ENCODE measurements at regions not wholly inside any gene's neighbourhood (a gene's known extent, or its start where the extent isn't known, plus 50 kb on each side); places are given as distances from the start of the nearest gene placed in this dataset.

DNA sequence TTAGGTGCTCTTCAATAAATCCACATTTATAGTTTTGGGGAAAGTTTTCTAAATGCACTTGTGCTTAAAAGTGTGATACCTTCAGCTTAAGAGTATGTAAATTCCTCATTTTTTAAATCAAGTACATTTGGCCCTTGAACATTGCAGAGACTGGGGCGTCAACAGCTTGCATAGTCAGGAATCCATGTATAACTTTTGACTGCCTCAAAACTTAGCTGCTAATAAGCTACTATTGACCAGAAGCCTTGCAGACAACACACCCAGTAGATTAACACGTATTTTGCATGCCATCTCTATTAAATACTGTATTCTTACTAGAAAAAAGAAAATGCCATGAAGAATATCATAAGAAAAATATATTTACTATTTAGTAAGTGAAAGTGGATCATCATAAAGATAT is 1211.8 kb upstream of the ALCAM start:
- H3K27me3 Mint-ChIP-seq (ENCODE audit: low read depth): no peaks in the 10 kb centered on the region
- H3K36me3 Mint-ChIP-seq (ENCODE audit: low read depth): no peaks in the 10 kb centered on the region
- no peak overlapping the region for H3K27ac Mint-ChIP-seq
- no peak overlapping the region for H3K4me3 Mint-ChIP-seq
- H3K4me1 Mint-ChIP-seq: no peaks in the 10 kb centered on the region
- TF ChIP-seq, protein P1, sequence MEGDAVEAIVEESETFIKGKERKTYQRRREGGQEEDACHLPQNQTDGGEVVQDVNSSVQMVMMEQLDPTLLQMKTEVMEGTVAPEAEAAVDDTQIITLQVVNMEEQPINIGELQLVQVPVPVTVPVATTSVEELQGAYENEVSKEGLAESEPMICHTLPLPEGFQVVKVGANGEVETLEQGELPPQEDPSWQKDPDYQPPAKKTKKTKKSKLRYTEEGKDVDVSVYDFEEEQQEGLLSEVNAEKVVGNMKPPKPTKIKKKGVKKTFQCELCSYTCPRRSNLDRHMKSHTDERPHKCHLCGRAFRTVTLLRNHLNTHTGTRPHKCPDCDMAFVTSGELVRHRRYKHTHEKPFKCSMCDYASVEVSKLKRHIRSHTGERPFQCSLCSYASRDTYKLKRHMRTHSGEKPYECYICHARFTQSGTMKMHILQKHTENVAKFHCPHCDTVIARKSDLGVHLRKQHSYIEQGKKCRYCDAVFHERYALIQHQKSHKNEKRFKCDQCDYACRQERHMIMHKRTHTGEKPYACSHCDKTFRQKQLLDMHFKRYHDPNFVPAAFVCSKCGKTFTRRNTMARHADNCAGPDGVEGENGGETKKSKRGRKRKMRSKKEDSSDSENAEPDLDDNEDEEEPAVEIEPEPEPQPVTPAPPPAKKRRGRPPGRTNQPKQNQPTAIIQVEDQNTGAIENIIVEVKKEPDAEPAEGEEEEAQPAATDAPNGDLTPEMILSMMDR (IDR thresholded peaks at IDR 0.05; ENCODE audit: unreplicated experiment in 3 of 3): no peak
- H3K9me3 Mint-ChIP-seq: no peaks in the 10 kb centered on the region

GRCh38 chr3:104165866-104166265 is 1200.8 kb upstream of the ALCAM start:
- TF ChIP-seq, protein P1 (IDR thresholded peaks at IDR 0.05; ENCODE audit: unreplicated experiment in 3 of 3): no peak
- Mint-ChIP-seq H3K9me3 (peaks cover 18% of the 10 kb centered on the region), H3K4me1 (peaks cover 2% of the 10 kb centered on the region), H3K27ac (no peak overlapping the region), H3K4me3 (no peak overlapping the region), H3K36me3 (ENCODE audit: low read depth) (peaks cover 3% of the 10 kb centered on the region), H3K27me3 (ENCODE audit: low read depth) (no peaks in the 10 kb centered on the region)

- no peak overlapping the region for H3K4me3 Mint-ChIP-seq
- peaks cover 18% of the 10 kb centered on the region for H3K9me3 Mint-ChIP-seq
- no peak overlapping the region for H3K27ac Mint-ChIP-seq
- no peaks in the 10 kb centered on the region for H3K27me3 Mint-ChIP-seq (ENCODE audit: low read depth)
- no peaks in the 10 kb centered on the region for H3K4me1 Mint-ChIP-seq
- peaks cover 3% of the 10 kb centered on the region for H3K36me3 Mint-ChIP-seq (ENCODE audit: low read depth)
- TF ChIP-seq, protein P1 (IDR thresholded peaks at IDR 0.05; ENCODE audit: unreplicated experiment in 3 of 3): no peak
Observed at GRCh38 chr3:104168386-104168785, 1198.3 kb upstream of the ALCAM start.

DNA sequence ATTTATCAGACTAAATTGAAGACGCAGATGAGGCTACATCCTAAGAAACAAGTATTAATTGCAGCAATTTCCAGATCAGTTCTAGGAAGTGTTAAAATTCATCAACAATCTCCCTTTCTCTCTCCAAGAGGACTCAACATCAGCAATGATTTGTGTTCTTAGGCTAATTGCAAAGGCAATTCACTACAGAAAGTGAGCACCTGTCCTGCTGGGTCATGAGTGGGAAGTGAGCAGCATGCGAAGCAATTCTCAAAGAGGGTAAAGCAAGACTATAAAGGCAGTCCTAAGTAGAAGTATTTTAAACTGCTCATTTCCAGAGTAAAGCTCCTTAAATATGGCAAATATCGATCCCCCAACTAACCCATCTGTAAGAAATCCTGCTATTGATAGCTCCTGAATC is 1191.0 kb upstream of the ALCAM start:
- no peaks in the 10 kb centered on the region for H3K36me3 Mint-ChIP-seq (ENCODE audit: low read depth)
- no peaks in the 10 kb centered on the region for H3K27me3 Mint-ChIP-seq (ENCODE audit: low read depth)
- H3K4me3 Mint-ChIP-seq: no peak overlapping the region
- no peaks in the 10 kb centered on the region for H3K9me3 Mint-ChIP-seq
- TF ChIP-seq, protein P1 (IDR thresholded peaks at IDR 0.05; ENCODE audit: unreplicated experiment in 3 of 3): no peak
- peaks cover 6% of the 10 kb centered on the region for H3K4me1 Mint-ChIP-seq
- no peak overlapping the region for H3K27ac Mint-ChIP-seq

DNA sequence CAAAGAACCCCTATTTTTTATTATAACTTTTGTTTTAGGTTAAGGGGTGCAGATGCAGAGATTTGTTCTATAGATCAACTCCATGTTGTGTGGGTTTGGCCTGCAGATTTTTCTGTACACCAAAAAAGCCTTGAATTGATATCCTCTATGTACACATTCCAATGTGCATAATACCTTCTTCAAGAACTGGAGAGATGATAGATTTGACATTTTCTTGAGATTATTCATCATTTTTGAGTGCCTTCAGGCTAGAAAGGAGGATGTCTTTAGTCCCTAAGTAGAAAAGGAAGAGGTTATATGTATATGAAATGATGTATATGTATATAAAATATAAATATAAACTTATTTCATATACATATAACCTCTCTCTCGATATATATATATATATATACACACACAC is 1190.0 kb upstream of the ALCAM start:
- Mint-ChIP-seq H3K4me3 (no peak overlapping the region), H3K4me1 (peaks cover 8% of the 10 kb centered on the region), H3K27ac (no peak overlapping the region), H3K9me3 (no peaks in the 10 kb centered on the region), H3K36me3 (ENCODE audit: low read depth) (no peaks in the 10 kb centered on the region), H3K27me3 (ENCODE audit: low read depth) (no peaks in the 10 kb centered on the region)
- TF ChIP-seq, protein P1 (IDR thresholded peaks at IDR 0.05; ENCODE audit: unreplicated experiment in 3 of 3): no peak

GRCh38 chr3:104178680-104179079 is 1188.0 kb upstream of the ALCAM start:
- H3K4me3 Mint-ChIP-seq: no peak overlapping the region
- TF ChIP-seq, protein P1 (IDR thresholded peaks at IDR 0.05; ENCODE audit: unreplicated experiment in 3 of 3): no peak
- peaks cover 8% of the 10 kb centered on the region for H3K4me1 Mint-ChIP-seq
- no peak overlapping the region for H3K27ac Mint-ChIP-seq
- H3K9me3 Mint-ChIP-seq: no peaks in the 10 kb centered on the region
- no peaks in the 10 kb centered on the region for H3K36me3 Mint-ChIP-seq (ENCODE audit: low read depth)
- H3K27me3 Mint-ChIP-seq (ENCODE audit: low read depth): no peaks in the 10 kb centered on the region
